ENCODE measurements at regions not wholly inside any gene's neighbourhood (a gene's known extent, or its start where the extent isn't known, plus 50 kb on each side); places are given as distances from the start of the nearest gene placed in this dataset.

- TF ChIP-seq, protein P1, sequence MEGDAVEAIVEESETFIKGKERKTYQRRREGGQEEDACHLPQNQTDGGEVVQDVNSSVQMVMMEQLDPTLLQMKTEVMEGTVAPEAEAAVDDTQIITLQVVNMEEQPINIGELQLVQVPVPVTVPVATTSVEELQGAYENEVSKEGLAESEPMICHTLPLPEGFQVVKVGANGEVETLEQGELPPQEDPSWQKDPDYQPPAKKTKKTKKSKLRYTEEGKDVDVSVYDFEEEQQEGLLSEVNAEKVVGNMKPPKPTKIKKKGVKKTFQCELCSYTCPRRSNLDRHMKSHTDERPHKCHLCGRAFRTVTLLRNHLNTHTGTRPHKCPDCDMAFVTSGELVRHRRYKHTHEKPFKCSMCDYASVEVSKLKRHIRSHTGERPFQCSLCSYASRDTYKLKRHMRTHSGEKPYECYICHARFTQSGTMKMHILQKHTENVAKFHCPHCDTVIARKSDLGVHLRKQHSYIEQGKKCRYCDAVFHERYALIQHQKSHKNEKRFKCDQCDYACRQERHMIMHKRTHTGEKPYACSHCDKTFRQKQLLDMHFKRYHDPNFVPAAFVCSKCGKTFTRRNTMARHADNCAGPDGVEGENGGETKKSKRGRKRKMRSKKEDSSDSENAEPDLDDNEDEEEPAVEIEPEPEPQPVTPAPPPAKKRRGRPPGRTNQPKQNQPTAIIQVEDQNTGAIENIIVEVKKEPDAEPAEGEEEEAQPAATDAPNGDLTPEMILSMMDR (IDR thresholded peaks at IDR 0.05): no peak
- TF ChIP-seq POLR2AphosphoS5 (IDR thresholded peaks at IDR 0.05): no peak
- TF ChIP-seq POLR2A (IDR thresholded peaks at IDR 0.05): no peak
- TF ChIP-seq EP300 (IDR thresholded peaks at IDR 0.05): no peak
These were observed 305.8 kb downstream of the LRFN2 start for GRCh38 chr6:40281402-40281801.

All from sigmoid colon (tissue), 4 donors.